Neural progenitor cell (in vitro differentiated cells): ENCODE measurements at regions not wholly inside any gene's neighbourhood (a gene's known extent, or its start where the extent isn't known, plus 50 kb on each side); places are given as distances from the start of the nearest gene placed in this dataset.
"Not testable (repeated sequence)": the region's sequence is repeated elsewhere in the genome, so short reads cannot be mapped to it uniquely, and the experiment has no call there.

ENCODE experiments used
- DNase-seq: peaks from one replicate; pipeline ENCODE4 v3.0.0-alpha.2; 2016; ENCODE audit warnings: low spot score
- H2AFZ ChIP-seq: fragments of 200-600 bp; sonication (generic); replicated peaks from 2 replicates; pipeline ENCODE4 v1.6.1; 2016; ENCODE audit warnings: antibody characterized with exemption
- H3F3A ChIP-seq: fragments of 200-600 bp; sonication (generic); 2 replicates; pipeline ENCODE4 v1.6.1; 2016; ENCODE audit warnings: antibody characterized with exemption, low read depth
- H3K27ac ChIP-seq: fragments of 200-600 bp; sonication (generic); 2 replicates; pipeline ENCODE4 v1.5.1; 2016; ENCODE audit warnings: mild to moderate bottlenecking
- H3K27me3 ChIP-seq: fragments of 200-600 bp; sonication (generic); 2 replicates; pipeline ENCODE4 v1.6.1; 2016; ENCODE audit warnings: mild to moderate bottlenecking, moderate library complexity
- H3K36me3 ChIP-seq: fragments of 200-600 bp; sonication (generic); 2 replicates; pipeline ENCODE4 v1.5.1; 2016
- H3K4me1 ChIP-seq: fragments of 200-600 bp; sonication (generic); 2 replicates; pipeline ENCODE4 v1.6.1; 2016; ENCODE audit warnings: mixed run types
- H3K4me2 ChIP-seq: fragments of 200-600 bp; sonication (generic); 2 replicates; pipeline ENCODE4 v1.6.1; 2016
- H3K4me3 ChIP-seq: fragments of 200-600 bp; sonication (generic); 2 replicates; pipeline ENCODE4 v1.5.1; 2016
- H3K79me2 ChIP-seq: fragments of 200-600 bp; sonication (generic); 2 replicates; pipeline ENCODE4 v1.6.1; 2016; ENCODE audit warnings: low read depth
- H3K9ac ChIP-seq: fragments of 200-600 bp; sonication (generic); 2 replicates; pipeline ENCODE4 v1.6.1; 2016
- H3K9me3 ChIP-seq: fragments of 200-600 bp; sonication (generic); 2 replicates; pipeline ENCODE4 v1.5.1; 2016; ENCODE audit warnings: low read depth
- H4K20me1 ChIP-seq: fragments of 200-600 bp; sonication (generic); 2 replicates; pipeline ENCODE4 v1.6.1; 2016; ENCODE audit warnings: low read depth
- H3K27ac Mint-ChIP-seq: 3 replicates; pipeline ENCODE4 v1.8.0; 2021; ENCODE audit warnings: mixed read lengths
- H3K27me3 Mint-ChIP-seq: 2 replicates; pipeline ENCODE4 v1.8.0; 2022; ENCODE audit warnings: low read depth, mild to moderate bottlenecking, inconsistent platforms, moderate library complexity, mixed read lengths; ENCODE audit not compliant: insufficient read depth
- H3K36me3 Mint-ChIP-seq: 3 replicates; pipeline ENCODE4 v1.8.0; 2021; ENCODE audit warnings: mixed read lengths
- H3K4me1 Mint-ChIP-seq: 3 replicates; pipeline ENCODE4 v1.8.0; 2021; ENCODE audit warnings: mixed read lengths
- H3K4me3 Mint-ChIP-seq: 3 replicates; pipeline ENCODE4 v1.8.0; 2021; ENCODE audit warnings: mild to moderate bottlenecking, moderate library complexity, mixed read lengths
- H3K9me3 Mint-ChIP-seq: 3 replicates; pipeline ENCODE4 v1.8.0; 2020; ENCODE audit warnings: mixed read lengths
- EZH2 ChIP-seq: fragments of 200-600 bp; sonication (generic); IDR thresholded peaks from 2 replicates; pipeline ENCODE4 v1.6.1; 2017; ENCODE audit warnings: antibody characterized with exemption, mild to moderate bottlenecking, moderate library complexity
- EZH2phosphoT487 ChIP-seq: fragments of 200-600 bp; sonication (generic); IDR thresholded peaks from 2 replicates; pipeline ENCODE4 v1.6.1; 2017; ENCODE audit warnings: antibody characterized with exemption
- TF ChIP-seq, protein P1 (sequence below): fragments of 200-600 bp; sonication (generic); IDR thresholded peaks from 2 replicates; pipeline ENCODE4 v1.5.1; 2017; ENCODE audit warnings: antibody characterized with exemption, mild to moderate bottlenecking

DNA sequence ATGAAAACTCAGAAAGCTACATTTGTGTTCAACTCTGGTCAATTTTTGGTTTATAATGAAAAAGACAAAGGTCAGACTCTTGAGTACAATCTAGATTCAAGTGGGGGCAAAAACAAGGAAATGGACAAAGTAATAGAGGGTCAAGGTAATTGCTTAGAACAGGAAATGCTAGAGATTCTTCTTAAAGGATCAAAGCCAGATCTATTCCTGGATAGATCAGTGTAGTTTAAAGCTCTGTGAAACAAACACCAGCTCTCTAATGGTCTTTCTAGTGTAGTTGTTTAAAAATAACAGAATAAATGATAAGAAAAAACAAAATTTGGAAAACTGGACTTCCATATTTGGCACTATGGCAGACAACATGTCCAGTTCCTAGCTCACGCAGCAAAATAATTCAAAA lies 70.7 kb upstream of the SLC8A3 start:
- Mint-ChIP-seq H3K9me3 (no peaks in the 10 kb centered on the region), H3K27ac (no peak overlapping the region), H3K4me3 (no peak overlapping the region), H3K27me3 (peaks cover 5% of the 10 kb centered on the region), H3K4me1 (no peaks in the 10 kb centered on the region), H3K36me3 (no peaks in the 10 kb centered on the region)
- no peak overlapping the region for H3K9ac ChIP-seq
- H3K27ac ChIP-seq = no peak overlapping the region
- H3K4me3 ChIP-seq = no peak overlapping the region
- no peak overlapping the region for H2AFZ ChIP-seq
- peaks cover 5% of the 10 kb centered on the region for H3K4me1 ChIP-seq
- peaks cover 31% of the 10 kb centered on the region for H3F3A ChIP-seq
- H3K36me3 ChIP-seq = no peaks in the 10 kb centered on the region
- H3K79me2 ChIP-seq = no peaks in the 10 kb centered on the region
- DNase-seq = no peak
- no peak overlapping the region for H3K4me2 ChIP-seq
- no peaks in the 10 kb centered on the region for H4K20me1 ChIP-seq
- H3K9me3 ChIP-seq = no peaks in the 10 kb centered on the region
- no peaks in the 10 kb centered on the region for H3K27me3 ChIP-seq
- TF ChIP-seq EZH2 (no peak), EZH2phosphoT487 (no peak)
- TF ChIP-seq, protein P1, sequence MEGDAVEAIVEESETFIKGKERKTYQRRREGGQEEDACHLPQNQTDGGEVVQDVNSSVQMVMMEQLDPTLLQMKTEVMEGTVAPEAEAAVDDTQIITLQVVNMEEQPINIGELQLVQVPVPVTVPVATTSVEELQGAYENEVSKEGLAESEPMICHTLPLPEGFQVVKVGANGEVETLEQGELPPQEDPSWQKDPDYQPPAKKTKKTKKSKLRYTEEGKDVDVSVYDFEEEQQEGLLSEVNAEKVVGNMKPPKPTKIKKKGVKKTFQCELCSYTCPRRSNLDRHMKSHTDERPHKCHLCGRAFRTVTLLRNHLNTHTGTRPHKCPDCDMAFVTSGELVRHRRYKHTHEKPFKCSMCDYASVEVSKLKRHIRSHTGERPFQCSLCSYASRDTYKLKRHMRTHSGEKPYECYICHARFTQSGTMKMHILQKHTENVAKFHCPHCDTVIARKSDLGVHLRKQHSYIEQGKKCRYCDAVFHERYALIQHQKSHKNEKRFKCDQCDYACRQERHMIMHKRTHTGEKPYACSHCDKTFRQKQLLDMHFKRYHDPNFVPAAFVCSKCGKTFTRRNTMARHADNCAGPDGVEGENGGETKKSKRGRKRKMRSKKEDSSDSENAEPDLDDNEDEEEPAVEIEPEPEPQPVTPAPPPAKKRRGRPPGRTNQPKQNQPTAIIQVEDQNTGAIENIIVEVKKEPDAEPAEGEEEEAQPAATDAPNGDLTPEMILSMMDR = no peak

GRCh38 chr14:70257526-70257925 lies 68.8 kb upstream of the SLC8A3 start:
- no peak overlapping the region for H3K4me3 Mint-ChIP-seq
- Histone ChIP-seq H3K9me3 (peaks cover 3% of the 10 kb centered on the region), H3K4me2 (no peak overlapping the region), H3K4me3 (no peak overlapping the region), H3K79me2 (no peaks in the 10 kb centered on the region), H3K9ac (no peak overlapping the region), H3K27ac (no peak overlapping the region), H3K4me1 (peaks cover 5% of the 10 kb centered on the region), H2AFZ (no peak overlapping the region), H3K36me3 (no peaks in the 10 kb centered on the region), H3K27me3 (no peaks in the 10 kb centered on the region), H4K20me1 (no peaks in the 10 kb centered on the region), H3F3A (peaks cover 32% of the 10 kb centered on the region)
- H3K4me1 Mint-ChIP-seq = no peaks in the 10 kb centered on the region
- TF ChIP-seq, protein P1 = peak; percentile 50
- TF ChIP-seq EZH2phosphoT487 = no peak
- DNase-seq = peak; percentile 36
- H3K27ac Mint-ChIP-seq = no peak overlapping the region
- no peaks in the 10 kb centered on the region for H3K36me3 Mint-ChIP-seq
- H3K27me3 Mint-ChIP-seq = peaks cover 5% of the 10 kb centered on the region
- H3K9me3 Mint-ChIP-seq = peaks cover 3% of the 10 kb centered on the region

- TF ChIP-seq, protein P1 = no peak
- TF ChIP-seq EZH2 = no peak
- TF ChIP-seq EZH2phosphoT487 = no peak
- Histone ChIP-seq H3K9me3 (peaks cover 3% of the 10 kb centered on the region), H4K20me1 (no peaks in the 10 kb centered on the region), H3K9ac (no peak overlapping the region), H3K27ac (peak overlapping the region; percentile 5), H3K4me3 (no peak overlapping the region), H3K4me2 (no peak overlapping the region), H3K79me2 (no peaks in the 10 kb centered on the region), H3F3A (peaks cover 32% of the 10 kb centered on the region), H3K36me3 (no peaks in the 10 kb centered on the region), H2AFZ (peak overlapping the region; percentile 37), H3K27me3 (no peaks in the 10 kb centered on the region), H3K4me1 (peaks cover 5% of the 10 kb centered on the region)
- H3K36me3 Mint-ChIP-seq = no peaks in the 10 kb centered on the region
- peaks cover 3% of the 10 kb centered on the region for H3K9me3 Mint-ChIP-seq
- peaks cover 5% of the 10 kb centered on the region for H3K27me3 Mint-ChIP-seq
- no peaks in the 10 kb centered on the region for H3K4me1 Mint-ChIP-seq
- H3K4me3 Mint-ChIP-seq = no peak overlapping the region
- no peak overlapping the region for H3K27ac Mint-ChIP-seq
- DNase-seq = no peak
These were observed 67.8 kb upstream of the SLC8A3 start for GRCh38 chr14:70256601-70257000.

DNA sequence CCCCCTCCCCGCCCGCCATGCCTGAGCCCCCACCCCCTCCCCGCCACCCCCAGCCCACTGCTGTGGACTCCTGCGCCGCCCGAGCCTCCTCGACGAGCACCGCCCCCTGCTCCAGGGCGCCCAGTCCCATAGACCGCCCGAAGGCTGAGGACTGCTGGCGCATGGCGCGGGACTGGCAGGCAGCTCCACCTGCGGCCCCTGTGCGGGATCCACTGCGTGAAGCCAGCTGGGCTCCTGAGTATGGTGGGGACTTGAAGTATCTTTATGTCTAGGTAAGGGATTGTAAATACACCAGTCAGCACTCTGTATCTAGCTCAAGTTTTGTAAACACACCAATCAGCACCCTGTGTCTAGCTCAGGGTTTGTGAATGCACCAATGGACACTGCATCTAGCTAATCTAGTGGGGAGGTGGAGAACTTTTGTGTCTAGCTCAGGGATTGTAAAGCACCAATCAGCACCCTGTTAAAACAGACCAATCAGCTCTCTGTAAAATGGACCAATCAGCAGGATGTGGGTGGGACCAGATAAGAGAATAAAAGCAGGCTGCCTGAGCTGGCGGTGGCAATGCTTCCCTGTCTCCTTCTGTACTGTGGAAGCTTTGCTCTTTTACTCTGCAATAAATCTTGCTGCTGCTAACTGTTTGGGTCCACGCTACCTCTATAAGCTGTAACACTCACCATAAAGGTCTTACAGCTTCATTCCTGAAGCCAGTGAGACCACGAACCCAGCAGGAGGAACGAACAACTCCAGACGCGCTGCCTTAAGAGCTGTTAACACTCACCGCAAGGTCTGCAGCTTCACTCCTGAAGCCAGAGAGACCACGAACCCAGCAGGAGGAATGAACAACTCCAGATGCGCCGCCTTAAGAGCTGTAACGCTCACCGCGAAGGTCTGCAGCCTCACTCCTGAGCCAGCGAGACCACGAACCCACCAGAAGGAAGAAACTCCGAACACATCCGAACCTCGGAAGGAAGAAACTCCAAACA lies 66.6 kb upstream of the SLC8A3 start:
- H3K4me3 Mint-ChIP-seq = peak overlapping the region; percentile 79
- H3K9me3 ChIP-seq, H3K27me3 Mint-ChIP-seq, H3K4me1 ChIP-seq, H3K9ac ChIP-seq, H3K27ac Mint-ChIP-seq, H3K27me3 ChIP-seq, H3K4me1 Mint-ChIP-seq, H3K27ac ChIP-seq, H3K36me3 Mint-ChIP-seq, H3K79me2 ChIP-seq, H3K9me3 Mint-ChIP-seq, H3K36me3 ChIP-seq, H4K20me1 ChIP-seq: not testable (repeated sequence)
- peaks cover 32% of the 10 kb centered on the region for H3F3A ChIP-seq
- peak overlapping the region; percentile 52 for H3K4me2 ChIP-seq
- peak overlapping the region; percentile 26 for H3K4me3 ChIP-seq
- H2AFZ ChIP-seq = peak overlapping the region; percentile 89
- peak; percentile 65 for DNase-seq
